Stimulated activated CD4-positive, alpha-beta T cell treated with anti-CD3 and anti-CD28 coated beads, Interleukin-12 subunit alpha, Interleukin-12 subunit beta, amount 100 ng/mL, for 48 hours (primary cell): ENCODE measurements at regions not wholly inside any gene's neighbourhood (a gene's known extent, or its start where the extent isn't known, plus 50 kb on each side); places are given as distances from the start of the nearest gene placed in this dataset.

Source experiments
- DNase-seq, 3 donors: peaks; one replicate each; pipeline ENCODE4 v3.0.0-alpha.2; 2020; ENCODE audit warnings: low read depth in 2 of 3, low spot score in 1 of 3

DNA sequence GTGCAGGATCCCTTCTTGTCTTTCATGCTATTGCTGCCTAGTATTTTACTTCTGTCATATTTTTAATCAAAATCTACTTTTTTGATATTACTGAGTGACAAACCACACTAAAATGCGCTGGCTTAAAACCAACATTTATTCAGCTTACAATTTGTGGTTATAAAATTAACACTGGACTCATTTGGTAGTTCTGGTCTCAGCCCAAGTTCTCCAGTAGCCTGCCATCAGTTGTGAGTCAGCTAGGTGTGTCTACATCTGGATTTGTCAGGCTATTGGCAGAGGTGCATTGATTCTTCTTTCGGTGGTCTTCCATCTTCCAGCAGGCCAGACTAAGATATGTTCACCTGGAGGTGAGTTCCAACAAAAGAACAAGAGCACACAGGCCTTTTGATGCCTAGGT, 765.1 kb upstream of the FBXO33 start:
- no peak for DNase-seq

- DNase-seq = no peak
Measured at GRCh38 chr14:40188006-40188405, 755.8 kb upstream of the FBXO33 start.

DNA sequence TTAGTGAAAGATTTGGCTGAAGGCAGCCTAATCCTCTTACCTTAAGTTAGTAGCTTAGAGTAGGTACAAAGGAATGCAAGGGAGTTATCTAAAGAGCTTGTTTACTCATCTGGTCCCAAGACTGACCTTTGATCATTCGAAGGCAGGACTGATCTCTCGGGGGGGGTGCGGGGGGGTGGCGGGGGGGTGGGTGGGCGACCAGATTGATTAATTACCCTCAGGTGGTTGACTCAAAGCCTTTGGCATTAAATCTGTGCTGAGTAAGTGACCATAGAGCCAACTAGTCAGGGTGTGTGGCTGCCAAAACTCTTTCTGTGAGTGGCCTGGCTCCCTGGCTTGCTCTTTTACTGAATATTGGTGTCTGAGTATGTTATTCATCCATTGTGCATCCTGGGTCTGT, 731.9 kb upstream of the FBXO33 start:
- DNase-seq = no peak

DNA sequence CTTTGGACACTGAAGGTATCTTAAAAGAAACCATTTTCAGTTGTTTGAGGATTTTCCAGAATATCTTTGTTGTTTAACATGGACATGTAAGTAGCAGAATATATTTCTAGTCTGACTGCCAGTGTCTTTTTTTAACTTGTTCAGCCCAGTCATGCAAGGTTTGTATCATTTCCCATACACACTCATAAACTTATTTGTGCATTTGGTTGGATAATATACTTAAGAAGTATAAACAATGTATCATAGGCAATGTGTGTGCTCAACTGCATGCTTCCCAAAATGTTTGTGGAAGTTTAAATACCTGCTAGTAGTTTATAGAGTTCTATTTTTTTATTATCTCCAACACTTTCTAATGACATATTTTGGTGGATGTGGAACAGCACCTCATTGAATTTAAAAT, 707.4 kb upstream of the FBXO33 start:
- no peak for DNase-seq

DNA sequence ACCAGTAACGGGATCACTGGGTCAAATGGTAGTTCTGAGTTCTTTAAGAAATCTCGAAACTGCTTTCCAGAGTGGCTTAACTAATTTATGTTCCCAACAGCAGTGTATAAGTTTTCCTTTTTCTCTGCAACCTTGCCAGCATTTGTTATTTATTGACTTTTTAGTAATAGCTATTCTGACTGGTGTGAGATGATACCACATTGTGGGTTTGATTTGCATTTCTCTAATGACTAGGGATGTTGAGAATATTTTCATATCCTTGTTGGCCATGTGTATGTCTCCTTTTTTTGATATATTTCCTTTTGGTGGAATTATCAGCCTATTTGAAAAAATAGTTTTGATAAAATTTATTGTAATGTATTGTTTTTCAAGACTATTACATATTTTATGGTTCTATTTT, 701.2 kb upstream of the FBXO33 start:
- DNase-seq = no peak

- DNase-seq = no peak
Measured at GRCh38 chr14:40129159-40129558, 696.9 kb upstream of the FBXO33 start.

GRCh38 chr14:40123816-40124215, 691.6 kb upstream of the FBXO33 start:
- no peak for DNase-seq

GRCh38 chr14:40122968-40123648, 690.9 kb upstream of the FBXO33 start:
- no peak for DNase-seq

GRCh38 chr14:40119765-40120164, 687.5 kb upstream of the FBXO33 start:
- no peak for DNase-seq

GRCh38 chr14:40119321-40119720, 687.1 kb upstream of the FBXO33 start:
- no peak for DNase-seq

GRCh38 chr14:40115583-40115982, 683.4 kb upstream of the FBXO33 start:
- DNase-seq = no peak

DNA sequence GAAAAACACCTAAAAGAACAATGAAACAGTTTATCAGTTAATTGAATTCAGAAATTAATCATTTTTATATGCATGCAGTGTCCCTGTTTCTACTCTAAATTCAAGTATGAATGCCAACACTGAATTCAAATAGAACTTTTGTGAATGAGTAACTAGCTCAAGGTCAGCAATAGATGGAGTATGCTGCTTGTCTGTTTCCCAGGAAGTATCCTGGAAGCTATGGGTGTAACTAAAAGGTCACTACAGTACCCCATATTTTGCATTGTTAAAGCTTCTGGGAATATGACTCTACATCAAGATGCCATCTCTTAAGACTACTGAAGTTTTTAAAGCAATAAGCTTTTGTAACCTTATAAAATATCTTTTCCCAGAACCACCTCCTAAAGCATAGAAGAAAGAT, 681.4 kb upstream of the FBXO33 start:
- no peak for DNase-seq

DNA sequence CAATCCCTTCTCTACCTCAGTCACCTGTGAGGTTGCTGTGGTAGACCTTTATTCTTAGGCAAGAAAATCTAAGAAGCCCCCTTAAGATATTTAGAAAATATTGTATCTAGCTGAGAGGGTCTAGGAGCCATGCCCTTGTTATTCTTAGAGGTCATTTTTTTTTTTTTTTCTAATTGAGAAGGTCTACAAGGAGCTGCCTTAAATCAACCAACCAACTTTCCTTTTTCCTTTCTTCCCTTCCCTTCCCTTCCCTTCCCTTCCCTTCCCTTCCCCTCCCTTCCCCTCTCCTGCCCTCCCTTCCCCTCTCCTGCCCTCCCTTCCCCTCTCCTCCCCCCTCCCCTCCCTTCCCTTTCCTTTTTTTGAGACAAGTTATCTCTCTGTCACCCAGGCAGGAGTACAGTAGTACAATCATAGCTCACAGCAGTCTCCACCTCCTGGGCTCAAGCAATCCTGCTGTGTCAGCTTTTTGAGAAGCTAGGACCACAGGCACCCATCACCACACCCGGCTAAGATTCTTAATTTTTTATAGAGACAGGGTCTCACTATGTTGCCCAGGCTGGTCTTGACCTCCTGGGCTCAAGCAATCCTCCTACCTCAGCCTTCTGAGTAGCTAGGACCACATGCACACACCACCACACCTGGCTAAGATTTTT, 668.4 kb upstream of the FBXO33 start:
- DNase-seq = no peak

DNA sequence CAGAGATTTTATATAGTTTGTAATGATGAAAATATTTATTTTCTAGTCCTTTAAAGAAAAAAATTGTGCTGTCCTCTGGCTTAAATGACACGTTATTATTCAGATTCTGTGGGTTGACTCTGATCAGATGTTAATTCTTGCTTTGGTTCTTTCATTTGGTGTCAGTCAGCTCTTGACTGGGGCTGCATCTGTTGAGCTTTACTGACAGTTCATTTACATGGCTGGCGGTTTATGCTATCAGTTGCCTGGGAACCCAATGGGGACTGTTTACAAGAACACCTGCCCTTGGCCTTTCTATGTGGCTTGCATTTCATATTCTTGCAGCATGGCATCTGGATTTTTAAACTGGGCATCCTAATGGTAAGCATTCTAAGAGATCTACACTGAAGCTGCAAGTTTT, 667.1 kb upstream of the FBXO33 start:
- no peak for DNase-seq

- DNase-seq = no peak
Measured at GRCh38 chr14:40098468-40098867, 666.2 kb upstream of the FBXO33 start.

GRCh38 chr14:40096968-40097367, 664.7 kb upstream of the FBXO33 start:
- DNase-seq = no peak

GRCh38 chr14:40093800-40094199, 661.6 kb upstream of the FBXO33 start:
- DNase-seq = no peak

GRCh38 chr14:40074169-40074568, 641.9 kb upstream of the FBXO33 start:
- no peak for DNase-seq

DNA sequence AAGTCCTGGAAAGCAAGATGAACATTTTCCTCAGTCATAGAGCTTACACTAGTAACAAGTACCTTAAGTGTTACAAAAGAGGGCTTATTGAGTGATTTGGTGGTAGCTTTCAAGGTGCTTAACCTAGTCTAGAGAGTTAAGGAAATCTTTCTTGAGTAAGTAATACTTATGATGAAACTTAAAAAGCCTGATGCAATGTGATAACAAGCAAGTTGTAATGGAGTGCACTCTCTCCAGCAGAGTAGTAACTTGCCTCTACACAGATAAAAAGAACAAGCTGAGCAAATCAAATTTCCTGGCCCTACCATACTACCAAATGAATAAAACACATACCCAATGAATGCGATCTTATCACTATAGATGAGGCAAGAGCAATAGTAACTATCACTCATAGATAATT, 639.9 kb upstream of the FBXO33 start:
- no peak for DNase-seq

- no peak for DNase-seq
Measured at GRCh38 chr14:40058901-40059897, 627.0 kb upstream of the FBXO33 start.

GRCh38 chr14:40053416-40053815, 621.2 kb upstream of the FBXO33 start:
- DNase-seq = no peak

- DNase-seq = no peak
Measured at GRCh38 chr14:40028991-40029390, 596.8 kb upstream of the FBXO33 start.
